SK-N-SH (cell line): ENCODE measurements at regions not wholly inside any gene's neighbourhood (a gene's known extent, or its start where the extent isn't known, plus 50 kb on each side); places are given as distances from the start of the nearest gene placed in this dataset.

Source experiments
- EP300 ChIP-seq, 2 experiments: IDR thresholded peaks; 2 replicates each; pipeline versions ENCODE4 v1.4.0 to v1.6.1; 2012; ENCODE audit warnings: borderline replicate concordance in 1 of 2, low read depth in 1 of 2, low read length in 1 of 2
- GATA2 ChIP-seq: sonication (generic); formaldehyde crosslinking; IDR thresholded peaks from 2 replicates; pipeline ENCODE4 v1.5.0; 2020; ENCODE audit warnings: mild to moderate bottlenecking, missing genetic modification reagents
- JUND ChIP-seq: IDR thresholded peaks from 2 replicates; pipeline ENCODE4 v1.4.0; 2012
- NFIC ChIP-seq: IDR thresholded peaks from 2 replicates; pipeline ENCODE4 v1.4.0; 2012; ENCODE audit warnings: borderline replicate concordance
- POLR2AphosphoS5 ChIP-seq: IDR thresholded peaks from 2 replicates; pipeline ENCODE4 v1.6.1; 2012; ENCODE audit warnings: low read depth, low read length
- RCOR1 ChIP-seq: fragments of 150-350 bp; IDR thresholded peaks from 2 replicates; pipeline ENCODE4 v1.6.1; 2017; ENCODE audit warnings: antibody characterized with exemption, low read length
- RFX5 ChIP-seq: IDR thresholded peaks from 2 replicates; pipeline ENCODE4 v1.6.1; 2012; ENCODE audit warnings: mild to moderate bottlenecking, improper control_type of control experiment, low read length
- RXRA ChIP-seq: IDR thresholded peaks from 2 replicates; pipeline ENCODE4 v1.4.0; 2012; ENCODE audit warnings: low read depth, mild to moderate bottlenecking, borderline replicate concordance
- SIN3A ChIP-seq: IDR thresholded peaks from 2 replicates; pipeline ENCODE4 v1.6.1; 2012; ENCODE audit warnings: low read depth, mild to moderate bottlenecking, low read length, moderate library complexity, borderline replicate concordance
- TAF1 ChIP-seq: IDR thresholded peaks from 2 replicates; pipeline ENCODE4 v1.6.1; 2012; ENCODE audit warnings: low read depth, mild to moderate bottlenecking, low read length, moderate library complexity, borderline replicate concordance
- TF ChIP-seq, protein P1 (sequence below): IDR thresholded peaks from 2 replicates; pipeline ENCODE4 v1.4.0; 2012; ENCODE audit warnings: low read depth, borderline replicate concordance
- TF ChIP-seq, protein P2 (sequence below): fragments of 200-600 bp; sonication (generic); IDR thresholded peaks from 2 replicates; pipeline ENCODE4 v1.6.1; 2017; ENCODE audit warnings: antibody characterized with exemption, mild to moderate bottlenecking, moderate library complexity
- TF ChIP-seq, protein P3 (sequence below): IDR thresholded peaks from 2 replicates; pipeline ENCODE4 v1.4.0; 2012; ENCODE audit warnings: low read depth, borderline replicate concordance

GRCh38 chr3:104127830-104128229, 1238.9 kb upstream of the ALCAM start:
- TF ChIP-seq, protein P1, sequence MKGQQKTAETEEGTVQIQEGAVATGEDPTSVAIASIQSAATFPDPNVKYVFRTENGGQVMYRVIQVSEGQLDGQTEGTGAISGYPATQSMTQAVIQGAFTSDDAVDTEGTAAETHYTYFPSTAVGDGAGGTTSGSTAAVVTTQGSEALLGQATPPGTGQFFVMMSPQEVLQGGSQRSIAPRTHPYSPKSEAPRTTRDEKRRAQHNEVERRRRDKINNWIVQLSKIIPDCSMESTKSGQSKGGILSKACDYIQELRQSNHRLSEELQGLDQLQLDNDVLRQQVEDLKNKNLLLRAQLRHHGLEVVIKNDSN = no peak
- no peak for TF ChIP-seq RCOR1
- TF ChIP-seq, protein P2, sequence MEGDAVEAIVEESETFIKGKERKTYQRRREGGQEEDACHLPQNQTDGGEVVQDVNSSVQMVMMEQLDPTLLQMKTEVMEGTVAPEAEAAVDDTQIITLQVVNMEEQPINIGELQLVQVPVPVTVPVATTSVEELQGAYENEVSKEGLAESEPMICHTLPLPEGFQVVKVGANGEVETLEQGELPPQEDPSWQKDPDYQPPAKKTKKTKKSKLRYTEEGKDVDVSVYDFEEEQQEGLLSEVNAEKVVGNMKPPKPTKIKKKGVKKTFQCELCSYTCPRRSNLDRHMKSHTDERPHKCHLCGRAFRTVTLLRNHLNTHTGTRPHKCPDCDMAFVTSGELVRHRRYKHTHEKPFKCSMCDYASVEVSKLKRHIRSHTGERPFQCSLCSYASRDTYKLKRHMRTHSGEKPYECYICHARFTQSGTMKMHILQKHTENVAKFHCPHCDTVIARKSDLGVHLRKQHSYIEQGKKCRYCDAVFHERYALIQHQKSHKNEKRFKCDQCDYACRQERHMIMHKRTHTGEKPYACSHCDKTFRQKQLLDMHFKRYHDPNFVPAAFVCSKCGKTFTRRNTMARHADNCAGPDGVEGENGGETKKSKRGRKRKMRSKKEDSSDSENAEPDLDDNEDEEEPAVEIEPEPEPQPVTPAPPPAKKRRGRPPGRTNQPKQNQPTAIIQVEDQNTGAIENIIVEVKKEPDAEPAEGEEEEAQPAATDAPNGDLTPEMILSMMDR = no peak
- no peak for TF ChIP-seq JUND
- no peak for TF ChIP-seq GATA2
- no peak for TF ChIP-seq RFX5
- no peak for TF ChIP-seq EP300 (IDR thresholded peaks at IDR 0.05; ENCODE audit: borderline replicate concordance in 1 of 2, low read depth in 1 of 2, low read length in 1 of 2)
- TF ChIP-seq SIN3A = no peak
- TF ChIP-seq RXRA = no peak
- TF ChIP-seq TAF1 = no peak
- no peak for TF ChIP-seq POLR2AphosphoS5
- no peak for TF ChIP-seq NFIC
- TF ChIP-seq, protein P3, sequence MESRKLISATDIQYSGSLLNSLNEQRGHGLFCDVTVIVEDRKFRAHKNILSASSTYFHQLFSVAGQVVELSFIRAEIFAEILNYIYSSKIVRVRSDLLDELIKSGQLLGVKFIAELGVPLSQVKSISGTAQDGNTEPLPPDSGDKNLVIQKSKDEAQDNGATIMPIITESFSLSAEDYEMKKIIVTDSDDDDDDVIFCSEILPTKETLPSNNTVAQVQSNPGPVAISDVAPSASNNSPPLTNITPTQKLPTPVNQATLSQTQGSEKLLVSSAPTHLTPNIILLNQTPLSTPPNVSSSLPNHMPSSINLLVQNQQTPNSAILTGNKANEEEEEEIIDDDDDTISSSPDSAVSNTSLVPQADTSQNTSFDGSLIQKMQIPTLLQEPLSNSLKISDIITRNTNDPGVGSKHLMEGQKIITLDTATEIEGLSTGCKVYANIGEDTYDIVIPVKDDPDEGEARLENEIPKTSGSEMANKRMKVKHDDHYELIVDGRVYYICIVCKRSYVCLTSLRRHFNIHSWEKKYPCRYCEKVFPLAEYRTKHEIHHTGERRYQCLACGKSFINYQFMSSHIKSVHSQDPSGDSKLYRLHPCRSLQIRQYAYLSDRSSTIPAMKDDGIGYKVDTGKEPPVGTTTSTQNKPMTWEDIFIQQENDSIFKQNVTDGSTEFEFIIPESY = no peak
